Progenitor cell of endocrine pancreas (in vitro differentiated cells): ENCODE measurements at regions not wholly inside any gene's neighbourhood (a gene's known extent, or its start where the extent isn't known, plus 50 kb on each side); places are given as distances from the start of the nearest gene placed in this dataset.

Experiments
- DNase-seq: peaks from one replicate; pipeline ENCODE4 v3.0.0; 2021; ENCODE audit warnings: low spot score; ENCODE audit not compliant: unreplicated experiment
- H3K27ac Mint-ChIP-seq: 2 replicates; pipeline ENCODE4 v1.8.0; 2021; ENCODE audit warnings: mild to moderate bottlenecking, moderate library complexity, mixed read lengths
- H3K27me3 Mint-ChIP-seq: 2 replicates; pipeline ENCODE4 v1.8.0; 2021; ENCODE audit warnings: mixed read lengths
- H3K36me3 Mint-ChIP-seq: 2 replicates; pipeline ENCODE4 v1.8.0; 2022; ENCODE audit warnings: mixed read lengths; ENCODE audit not compliant: insufficient read depth
- H3K4me1 Mint-ChIP-seq: 2 replicates; pipeline ENCODE4 v1.8.0; 2021; ENCODE audit warnings: low read depth, mixed read lengths
- H3K4me3 Mint-ChIP-seq: 2 replicates; pipeline ENCODE4 v1.8.0; 2021; ENCODE audit warnings: low read depth, mild to moderate bottlenecking, moderate library complexity, mixed read lengths
- H3K9me3 Mint-ChIP-seq: 2 replicates; pipeline ENCODE4 v1.8.0; 2021; ENCODE audit warnings: low read depth, mixed read lengths
- CTCF ChIP-seq: fragments of 200-600 bp; sonication (generic); IDR thresholded peaks from one replicate; pipeline ENCODE4 v1.5.0; 2021; ENCODE audit warnings: antibody characterized with exemption, mild to moderate bottlenecking; ENCODE audit not compliant: unreplicated experiment

- Mint-ChIP-seq H3K36me3 (no peaks in the 10 kb centered on the region), H3K4me3 (no peak overlapping the region), H3K9me3 (no peaks in the 10 kb centered on the region), H3K27me3 (peaks cover 37% of the 10 kb centered on the region), H3K4me1 (no peaks in the 10 kb centered on the region), H3K27ac (no peak overlapping the region)
- TF ChIP-seq CTCF: no peak
- no peak for DNase-seq
Measured at GRCh38 chr22:46085828-46086576, 64.3 kb upstream of the PPARA start.

- DNase-seq: no peak
- no peak for TF ChIP-seq CTCF
- no peaks in the 10 kb centered on the region for H3K4me1 Mint-ChIP-seq
- no peaks in the 10 kb centered on the region for H3K9me3 Mint-ChIP-seq
- no peak overlapping the region for H3K4me3 Mint-ChIP-seq
- no peaks in the 10 kb centered on the region for H3K36me3 Mint-ChIP-seq
- peaks cover 35% of the 10 kb centered on the region for H3K27me3 Mint-ChIP-seq
- no peak overlapping the region for H3K27ac Mint-ChIP-seq
Measured at GRCh38 chr22:46086577-46087335, 63.6 kb upstream of the PPARA start.

GRCh38 chr22:46087336-46087690 is 63.0 kb upstream of the PPARA start:
- Mint-ChIP-seq H3K4me3 (no peak overlapping the region), H3K27ac (no peak overlapping the region), H3K4me1 (no peaks in the 10 kb centered on the region), H3K9me3 (no peaks in the 10 kb centered on the region), H3K36me3 (no peaks in the 10 kb centered on the region), H3K27me3 (peaks cover 37% of the 10 kb centered on the region)
- DNase-seq: no peak
- no peak for TF ChIP-seq CTCF

GRCh38 chr22:46087816-46088277 is 62.5 kb upstream of the PPARA start:
- H3K36me3 Mint-ChIP-seq: no peaks in the 10 kb centered on the region
- no peak overlapping the region for H3K4me3 Mint-ChIP-seq
- no peaks in the 10 kb centered on the region for H3K4me1 Mint-ChIP-seq
- no peak for DNase-seq
- no peak overlapping the region for H3K27ac Mint-ChIP-seq
- no peaks in the 10 kb centered on the region for H3K9me3 Mint-ChIP-seq
- peaks cover 37% of the 10 kb centered on the region for H3K27me3 Mint-ChIP-seq
- no peak for TF ChIP-seq CTCF

GRCh38 chr22:46088541-46089311 is 61.6 kb upstream of the PPARA start:
- DNase-seq: no peak
- Mint-ChIP-seq H3K9me3 (no peaks in the 10 kb centered on the region), H3K36me3 (no peaks in the 10 kb centered on the region), H3K27me3 (peaks cover 33% of the 10 kb centered on the region), H3K4me1 (no peaks in the 10 kb centered on the region), H3K4me3 (no peak overlapping the region), H3K27ac (no peak overlapping the region)
- TF ChIP-seq CTCF: no peak
